Lower leg skin (tissue), 4 donors: ENCODE measurements at regions not wholly inside any gene's neighbourhood (a gene's known extent, or its start where the extent isn't known, plus 50 kb on each side); places are given as distances from the start of the nearest gene placed in this dataset.

Experiments used
- DNase-seq, 2 donors: peaks; one replicate each; pipeline ENCODE4 v3.0.0-alpha.2; 2019; ENCODE audit warnings: low spot score in 2 of 2
- H3K4me3 ChIP-seq: fragments of 200-600 bp; sonication (generic); 2 replicates; pipeline ENCODE4 v1.5.1; 2017; ENCODE audit warnings: mild to moderate bottlenecking, low read depth; ENCODE audit not compliant: poor library complexity, severe bottlenecking
- CTCF ChIP-seq, 3 donors: fragments of 450-650 bp; IDR thresholded peaks; one replicate each; pipeline ENCODE4 v1.5.1; 2016; ENCODE audit warnings: antibody characterized with exemption in 3 of 3, mild to moderate bottlenecking in 3 of 3, moderate library complexity in 2 of 3
- POLR2A ChIP-seq, 2 donors: fragments of 450-650 bp; IDR thresholded peaks; one replicate each; pipeline ENCODE4 v1.6.1; 2016 to 2017; ENCODE audit warnings: antibody characterized with exemption in 2 of 2, mild to moderate bottlenecking in 1 of 2, moderate library complexity in 1 of 2
- whole genome bisulfite sequencing, 2 donors: methylation state at CpG; one replicate each; pipeline ENCODE4 v1.1.5; 2018; 5-methylcytosine and 5-hydroxymethylcytosine counted together
- intact Hi-C: fragments of 100-400 bp; cut with DNase I; formaldehyde crosslinking; loops from one replicate; pipeline ENCODE4 v1.15.0; 2023; ENCODE audit warnings: low total_unique reads

- no peak overlapping the region for H3K4me3 ChIP-seq
- DNase-seq: no peak
- no peak for TF ChIP-seq CTCF (IDR thresholded peaks at IDR 0.05)
- no peak for TF ChIP-seq POLR2A (IDR thresholded peaks at IDR 0.05)
- 85 to 87% methylated on average over 15 of the region's 15 CpGs for WGBS, 2 donors
- intact Hi-C loops: no loop called here
Observed at GRCh38 chr7:156060925-156061324, 248.7 kb upstream of the SHH start.

GRCh38 chr7:156059369-156059768 lies 247.1 kb upstream of the SHH start:
- WGBS, 2 donors: 52 to 54% methylated on average over 9 of the region's 9 CpGs
- TF ChIP-seq POLR2A (IDR thresholded peaks at IDR 0.05): no peak
- no peak for TF ChIP-seq CTCF (IDR thresholded peaks at IDR 0.05)
- no peak overlapping the region for H3K4me3 ChIP-seq
- DNase-seq: no peak
- intact Hi-C loops: no loop called here

GRCh38 chr7:156058248-156058647 lies 246.0 kb upstream of the SHH start:
- intact Hi-C loops: no loop called here
- DNase-seq: no peak
- no peak overlapping the region for H3K4me3 ChIP-seq
- TF ChIP-seq POLR2A (IDR thresholded peaks at IDR 0.05): no peak
- TF ChIP-seq CTCF (IDR thresholded peaks at IDR 0.05): no peak
- WGBS, 2 donors: 77 to 84% methylated on average over 14 of the region's 14 CpGs

- intact Hi-C loops: no loop called here
- DNase-seq: no peak
- H3K4me3 ChIP-seq: no peak overlapping the region
- 85 to 96% methylated on average over 8 of the region's 8 CpGs for WGBS, 2 donors
- TF ChIP-seq POLR2A (IDR thresholded peaks at IDR 0.05) (no peak), CTCF (IDR thresholded peaks at IDR 0.05) (no peak)
Observed at GRCh38 chr7:156056534-156056933, 244.3 kb upstream of the SHH start.

GRCh38 chr7:156055206-156055822 lies 243.1 kb upstream of the SHH start:
- H3K4me3 ChIP-seq: no peak overlapping the region
- intact Hi-C loops: no loop called here
- DNase-seq: no peak
- TF ChIP-seq CTCF (IDR thresholded peaks at IDR 0.05): no peak
- no peak for TF ChIP-seq POLR2A (IDR thresholded peaks at IDR 0.05)
- 77 to 87% methylated on average over 10 of the region's 10 CpGs for whole genome bisulfite sequencing, 2 donors

- intact Hi-C loops: no loop called here
- no peak for TF ChIP-seq POLR2A (IDR thresholded peaks at IDR 0.05)
- no peak for TF ChIP-seq CTCF (IDR thresholded peaks at IDR 0.05)
- 84 to 95% methylated on average over 1 of the region's 1 CpG for WGBS, 2 donors
- H3K4me3 ChIP-seq: no peak overlapping the region
- DNase-seq: no peak
Observed at GRCh38 chr7:156051884-156052283, 239.6 kb upstream of the SHH start.
